OCI-LY7 (cell line): ENCODE measurements at regions not wholly inside any gene's neighbourhood (a gene's known extent, or its start where the extent isn't known, plus 50 kb on each side); places are given as distances from the start of the nearest gene placed in this dataset.
"Not testable (repeated sequence)": the region's sequence is repeated elsewhere in the genome, so short reads cannot be mapped to it uniquely, and the experiment has no call there.

Source experiments
- BruUV-seq: library from RNA; stranded (reverse); fragments of 400-500 nt; replicated peaks from 2 replicates; lab custom pipeline; 2021; lab: Mats Ljungman, UMichigan
- CTCF ChIA-PET: fragments of 300-600 bp; sonication (Branson Sonifier 250); formaldehyde crosslinking; loops from one replicate; lab custom pipeline; 2022; ENCODE audit warnings: antibody characterized with exemption; ENCODE audit not compliant: unreplicated experiment; lab: Charles Lee
- POLR2A ChIA-PET: fragments of 300-600 bp; sonication (Branson Sonifier 250); formaldehyde crosslinking; loops from one replicate; lab custom pipeline; 2022; ENCODE audit warnings: antibody characterized with exemption; lab: Charles Lee
- DNase-seq: peaks from one replicate; pipeline ENCODE4 v3.0.0-alpha.2; 2015; ENCODE audit warnings: low spot score
- H2AFZ ChIP-seq: fragments of 200-600 bp; sonication (generic), shearing (Covaris generic); 2 replicates; pipeline ENCODE4 v1.6.1; 2014; ENCODE audit warnings: mild to moderate bottlenecking, antibody characterized with exemption, low read length, moderate library complexity
- H3K27ac ChIP-seq: fragments of 200-600 bp; sonication (generic); 2 replicates; pipeline ENCODE4 v1.5.1; 2014; ENCODE audit warnings: mixed run types, low read depth, mild to moderate bottlenecking, moderate library complexity, low read length, inconsistent platforms; ENCODE audit not compliant: poor library complexity, severe bottlenecking
- H3K36me3 ChIP-seq: fragments of 200-600 bp; sonication (generic); 2 replicates; pipeline ENCODE4 v1.6.1; 2014; ENCODE audit warnings: mild to moderate bottlenecking, antibody characterized with exemption, low read length, moderate library complexity, mixed read lengths; ENCODE audit not compliant: insufficient read depth
- H3K4me1 ChIP-seq: fragments of 200-600 bp; sonication (generic); 2 replicates; pipeline ENCODE4 v1.5.1; 2014; ENCODE audit warnings: mild to moderate bottlenecking, low read length; ENCODE audit not compliant: insufficient read depth, poor library complexity, severe bottlenecking
- H3K4me2 ChIP-seq: fragments of 200-600 bp; sonication (generic); 2 replicates; pipeline ENCODE4 v1.6.1; 2014; ENCODE audit warnings: mild to moderate bottlenecking, low read length
- H3K4me3 ChIP-seq: fragments of 200-600 bp; sonication (generic); 2 replicates; pipeline ENCODE4 v1.5.1; 2014; ENCODE audit warnings: mild to moderate bottlenecking, low read depth, low read length; ENCODE audit not compliant: poor library complexity, severe bottlenecking
- H3K79me2 ChIP-seq: fragments of 200-600 bp; sonication (generic); 2 replicates; pipeline ENCODE4 v1.6.1; 2016; ENCODE audit warnings: low read depth, mild to moderate bottlenecking, low read length, moderate library complexity, mixed read lengths; ENCODE audit not compliant: insufficient read depth
- H3K9me2 ChIP-seq: fragments of 200-600 bp; sonication (generic); 2 replicates; pipeline ENCODE4 v1.6.1; 2016; ENCODE audit warnings: mild to moderate bottlenecking, low read length, mixed read lengths; ENCODE audit not compliant: insufficient read depth
- H3K9me3 ChIP-seq: fragments of 200-600 bp; sonication (generic); 2 replicates; pipeline ENCODE4 v1.6.1; 2014; ENCODE audit warnings: mild to moderate bottlenecking, mixed run types, low read length, mixed read lengths
- H4K20me1 ChIP-seq: fragments of 200-600 bp; sonication (generic); 2 replicates; pipeline ENCODE4 v1.6.1; 2014; ENCODE audit warnings: mild to moderate bottlenecking, antibody characterized with exemption, low read length, moderate library complexity, mixed read lengths; ENCODE audit not compliant: insufficient read depth
- CTCF ChIP-seq: fragments of 200-600 bp; sonication (generic); conservative IDR thresholded peaks from 2 replicates; pipeline ENCODE4 v1.5.1; 2014; ENCODE audit warnings: mild to moderate bottlenecking, antibody characterized with exemption, low read length, moderate library complexity, mixed read lengths
- EZH2phosphoT487 ChIP-seq: fragments of 200-600 bp; sonication (generic); IDR thresholded peaks from 2 replicates; pipeline ENCODE4 v1.6.1; 2018; ENCODE audit warnings: low read depth, borderline replicate concordance, mild to moderate bottlenecking, mixed run types, antibody characterized with exemption, low read length, moderate library complexity, mixed read lengths
- intact Hi-C: fragments of 100-400 bp; cut with micrococcal nuclease; formaldehyde crosslinking; loops from one replicate; pipeline ENCODE4 v1.10.0; 2022; ENCODE audit not compliant: unreplicated experiment

GRCh38 chr5:33102551-33102950, 338.2 kb upstream of the TARS1 start:
- DNase-seq, result no peak
- Histone ChIP-seq H3K79me2 (no peaks in the 10 kb centered on the region), H3K27ac (no peak overlapping the region), H2AFZ (no peak overlapping the region), H4K20me1 (no peaks in the 10 kb centered on the region), H3K9me3 (no peaks in the 10 kb centered on the region), H3K36me3 (no peaks in the 10 kb centered on the region), H3K9me2 (no peaks in the 10 kb centered on the region), H3K4me2 (no peak overlapping the region), H3K4me1 (no peaks in the 10 kb centered on the region), H3K4me3 (no peak overlapping the region)
- no TSS peak for BruUV-seq
- no peak for TF ChIP-seq EZH2phosphoT487
- TF ChIP-seq CTCF, result no peak
- ChIA-PET CTCF (no interaction called here), POLR2A (no interaction called here)
- intact Hi-C loops, result no loop called here

- POLR2A ChIA-PET, result interaction anchor here (0.7 to 0.8 kb wide), 2 partner anchors 36 to 1398 kb away, joined by 3 read pairs; no protein-coding TSS in a partner anchor
- CTCF ChIA-PET, result no interaction called here
- TF ChIP-seq CTCF, result no peak
- TF ChIP-seq EZH2phosphoT487, result no peak
- intact Hi-C loops, result no loop called here
- H3K4me3 ChIP-seq, result no peak overlapping the region
- H3K9me3 ChIP-seq, result no peaks in the 10 kb centered on the region
- H3K79me2 ChIP-seq, result no peaks in the 10 kb centered on the region
- H2AFZ ChIP-seq, result no peak overlapping the region
- H3K4me1 ChIP-seq, result no peaks in the 10 kb centered on the region
- no TSS peak for BruUV-seq
- DNase-seq, result no peak
- H3K27ac ChIP-seq, result no peak overlapping the region
- H3K4me2 ChIP-seq, result no peak overlapping the region
- no peaks in the 10 kb centered on the region for H3K9me2 ChIP-seq
- H3K36me3 ChIP-seq, result no peaks in the 10 kb centered on the region
- no peaks in the 10 kb centered on the region for H4K20me1 ChIP-seq
Measured at GRCh38 chr5:33105521-33105941, 335.2 kb upstream of the TARS1 start.

- H3K9me3 ChIP-seq, CTCF ChIA-PET, intact Hi-C loops, H2AFZ ChIP-seq, H4K20me1 ChIP-seq, BruUV-seq, H3K27ac ChIP-seq, H3K79me2 ChIP-seq, H3K4me2 ChIP-seq, H3K9me2 ChIP-seq, H3K36me3 ChIP-seq, DNase-seq, H3K4me3 ChIP-seq, POLR2A ChIA-PET, H3K4me1 ChIP-seq: not testable (repeated sequence)
Measured at GRCh38 chr5:33110496-33110895, 330.3 kb upstream of the TARS1 start.
